CD4-positive, CD25-positive, alpha-beta regulatory T cell (primary cell): ENCODE measurements at regions not wholly inside any gene's neighbourhood (a gene's known extent, or its start where the extent isn't known, plus 50 kb on each side); places are given as distances from the start of the nearest gene placed in this dataset.
A peak's percentile ranks its signal among the peaks of the same experiment; 100 is the strongest.

Experiments
- ATAC-seq, 2 donors: fragments of 150-1000 bp; cut with Tn5 transposase; one replicate each; pipeline ENCODE4 v1.10.0; 2021; ENCODE audit warnings: low read depth in 2 of 2, moderate number of reproducible peaks in 2 of 2, moderate library complexity in 1 of 2
- DNase-seq, 3 donors: peaks; one replicate each; pipeline versions ENCODE4 v3.0.0 to v3.0.0-alpha.2; 2012 to 2022; ENCODE audit warnings: mixed read lengths in 1 of 3
- H3K27ac ChIP-seq: one replicate; pipeline ENCODE4 v1.7.0; 2013; ENCODE audit warnings: mild to moderate bottlenecking, low read length; ENCODE audit not compliant: insufficient read depth, poor library complexity, severe bottlenecking
- H3K27me3 ChIP-seq: one replicate; pipeline ENCODE4 v1.7.0; 2013; ENCODE audit warnings: low read length; ENCODE audit not compliant: control insufficient read depth, insufficient read depth
- H3K36me3 ChIP-seq: one replicate; pipeline ENCODE4 v1.7.0; 2013; ENCODE audit warnings: mild to moderate bottlenecking, low read length, moderate library complexity; ENCODE audit not compliant: control insufficient read depth, insufficient read depth
- H3K4me1 ChIP-seq: 2 replicates; pipeline ENCODE4 v1.7.0; 2013; ENCODE audit warnings: mild to moderate bottlenecking, low read length; ENCODE audit not compliant: insufficient read depth, control insufficient read depth, poor library complexity, severe bottlenecking
- H3K4me3 ChIP-seq: one replicate; pipeline ENCODE4 v1.7.0; 2013; ENCODE audit warnings: low read depth, mild to moderate bottlenecking, low read length, moderate library complexity
- H3K9me3 ChIP-seq, 2 experiments: 1 replicate in 1 of 2; 2 replicates in 1 of 2; pipeline ENCODE4 v1.7.0; 2013; ENCODE audit warnings: low read length in 2 of 2, mild to moderate bottlenecking in 1 of 2, moderate library complexity in 1 of 2; ENCODE audit not compliant: control insufficient read depth in 2 of 2
- H3K27ac Mint-ChIP-seq, 3 donors: one replicate each; pipeline ENCODE4 v1.8.0; 2020 to 2022; ENCODE audit warnings: mild to moderate bottlenecking in 3 of 3, mixed read lengths in 3 of 3, moderate library complexity in 2 of 3
- H3K27me3 Mint-ChIP-seq: one replicate; pipeline ENCODE4 v1.8.0; 2022; ENCODE audit warnings: mild to moderate bottlenecking, mixed read lengths
- H3K36me3 Mint-ChIP-seq: one replicate; pipeline ENCODE4 v1.8.0; 2020; ENCODE audit warnings: mixed read lengths
- H3K4me1 Mint-ChIP-seq, 4 donors: one replicate each; pipeline ENCODE4 v1.8.0; 2020 to 2022; ENCODE audit warnings: mixed read lengths in 4 of 4, mild to moderate bottlenecking in 1 of 4
- H3K4me3 Mint-ChIP-seq, 4 donors: one replicate each; pipeline ENCODE4 v1.8.0; 2020 to 2022; ENCODE audit warnings: mild to moderate bottlenecking in 4 of 4, mixed read lengths in 4 of 4, moderate library complexity in 3 of 4
- H3K9me3 Mint-ChIP-seq, 7 donors: one replicate each; pipeline ENCODE4 v1.8.0; 2020 to 2022; ENCODE audit warnings: mixed read lengths in 7 of 7, mild to moderate bottlenecking in 3 of 7, moderate library complexity in 2 of 7

DNA sequence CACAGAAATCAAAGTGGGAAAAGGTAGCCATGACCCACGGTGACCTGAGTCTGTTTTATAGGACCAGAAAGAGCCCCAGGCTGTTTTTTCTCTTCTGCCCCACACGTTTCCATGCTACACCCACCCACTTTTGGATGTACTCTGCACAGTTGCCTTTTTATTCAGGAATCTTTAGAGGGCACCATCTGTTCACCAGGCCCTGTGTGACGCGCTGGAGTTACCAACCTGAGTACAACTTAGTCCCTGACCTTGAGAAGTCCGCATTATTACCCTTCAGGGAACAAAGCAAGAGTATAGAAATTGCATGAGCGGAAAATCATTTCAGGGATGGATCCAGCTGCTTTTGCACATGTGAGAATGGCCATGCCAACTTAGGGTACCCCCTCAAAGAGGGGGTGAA lies 207.8 kb upstream of the GATB start:
- no peak overlapping the region for H3K4me3 ChIP-seq
- no peaks in the 10 kb centered on the region for H3K4me1 Mint-ChIP-seq

GRCh38 chr4:151967074-151967473 lies 206.3 kb upstream of the GATB start:
- no peak overlapping the region for H3K27ac ChIP-seq
- H3K4me3 ChIP-seq = no peak overlapping the region
- peaks cover 0 to 5% (median 0%) of the 10 kb centered on the region in 4 donors for H3K4me1 Mint-ChIP-seq
- peaks cover 0 to 3% (median 0%) of the 10 kb centered on the region in 7 donors for H3K9me3 Mint-ChIP-seq
- no peaks in the 10 kb centered on the region for H3K36me3 ChIP-seq
- no peaks in the 10 kb centered on the region for H3K9me3 ChIP-seq
- H3K4me1 ChIP-seq = no peaks in the 10 kb centered on the region
- ATAC-seq (no peak), DNase-seq (no peak)
- no peak overlapping the region for H3K27ac Mint-ChIP-seq
- H3K27me3 ChIP-seq = peaks cover 12% of the 10 kb centered on the region
- no peaks in the 10 kb centered on the region for H3K36me3 Mint-ChIP-seq
- peaks cover 16% of the 10 kb centered on the region for H3K27me3 Mint-ChIP-seq
- no peak overlapping the region for H3K4me3 Mint-ChIP-seq

More for the DNA sequence above, 207.8 kb upstream of the GATB start:
- peak overlapping the region in 1 of 3 donors; percentile 45 for H3K27ac Mint-ChIP-seq
- Histone ChIP-seq H3K4me1 (no peaks in the 10 kb centered on the region), H3K36me3 (no peaks in the 10 kb centered on the region), H3K27ac (no peak overlapping the region), H3K9me3 (no peaks in the 10 kb centered on the region), H3K27me3 (peaks cover 10% of the 10 kb centered on the region)
- no peak overlapping the region for H3K4me3 Mint-ChIP-seq
- DNase-seq (no peak), ATAC-seq (no peak)
- H3K36me3 Mint-ChIP-seq = no peaks in the 10 kb centered on the region
- peaks cover 10% of the 10 kb centered on the region for H3K27me3 Mint-ChIP-seq
- H3K9me3 Mint-ChIP-seq = peaks cover 0 to 3% (median 0%) of the 10 kb centered on the region in 7 donors

DNA sequence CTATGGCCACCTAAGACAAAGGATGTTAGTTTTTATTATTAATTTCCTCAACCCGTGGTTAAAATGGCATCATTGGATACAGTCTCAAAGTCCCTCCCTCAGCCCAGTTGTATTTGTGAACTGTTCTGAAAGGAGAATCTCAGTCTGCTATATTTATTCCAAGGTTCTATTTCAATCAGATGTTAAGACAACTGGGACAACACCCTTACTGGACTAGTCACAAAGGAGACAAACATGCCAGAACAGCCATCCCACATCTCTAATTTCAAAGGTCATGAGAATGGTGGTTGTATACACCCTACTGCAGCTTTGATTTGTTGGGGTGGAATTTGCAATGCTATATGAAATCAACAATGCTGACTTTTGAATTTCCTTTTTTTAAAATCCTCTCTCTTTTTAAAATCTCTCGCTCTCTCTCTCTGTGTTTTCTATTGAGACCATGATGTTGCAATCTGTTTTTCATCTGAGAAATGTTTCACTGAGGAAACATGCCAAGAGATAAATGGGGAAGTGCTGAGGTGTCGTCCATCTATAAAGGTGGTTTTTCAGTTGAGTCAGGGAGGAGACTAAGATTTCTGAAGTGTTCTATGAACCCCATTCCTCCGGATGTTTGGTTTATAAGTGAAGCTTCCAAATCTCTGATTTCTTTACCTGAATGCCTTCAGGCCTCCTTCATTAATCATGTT lies 201.5 kb upstream of the GATB start:
- ATAC-seq (no peak), DNase-seq (no peak)
- no peak overlapping the region for H3K27ac Mint-ChIP-seq
- no peaks in the 10 kb centered on the region for H3K36me3 Mint-ChIP-seq
- peaks cover 9% of the 10 kb centered on the region for H3K27me3 ChIP-seq
- peaks cover 0 to 4% (median 0%) of the 10 kb centered on the region in 7 donors for H3K9me3 Mint-ChIP-seq
- no peak overlapping the region for H3K27ac ChIP-seq
- H3K27me3 Mint-ChIP-seq = peaks cover 11% of the 10 kb centered on the region
- H3K4me3 Mint-ChIP-seq = no peak overlapping the region
- H3K4me1 ChIP-seq = no peaks in the 10 kb centered on the region
- H3K4me1 Mint-ChIP-seq = peaks cover 0 to 13% (median 5%) of the 10 kb centered on the region in 4 donors
- no peak overlapping the region for H3K4me3 ChIP-seq
- no peaks in the 10 kb centered on the region for H3K36me3 ChIP-seq
- no peaks in the 10 kb centered on the region for H3K9me3 ChIP-seq

DNA sequence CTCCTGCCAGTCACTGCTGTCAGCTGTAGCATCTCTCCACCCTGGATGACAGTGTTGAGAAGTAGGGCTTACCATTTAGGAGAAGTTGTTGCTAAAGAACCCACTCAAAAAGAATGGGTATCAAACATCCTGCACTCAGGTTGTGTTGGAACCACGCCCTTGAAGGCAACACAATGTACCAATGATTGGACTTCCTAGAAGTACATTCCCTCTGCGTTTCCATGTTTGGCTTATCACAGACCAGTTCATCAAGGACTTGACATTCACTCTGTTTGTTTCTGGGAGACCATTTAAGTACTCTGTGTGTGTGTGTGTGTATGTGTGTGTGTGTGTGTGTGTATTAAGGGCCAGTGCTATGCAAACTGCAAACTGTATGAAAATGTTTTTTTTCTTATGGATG lies 200.6 kb upstream of the GATB start:
- DNase-seq = no peak
- Mint-ChIP-seq H3K27ac (no peak overlapping the region), H3K9me3 (peaks cover 0 to 4% (median 0%) of the 10 kb centered on the region in 7 donors), H3K36me3 (no peaks in the 10 kb centered on the region), H3K4me3 (no peak overlapping the region), H3K27me3 (peaks cover 14% of the 10 kb centered on the region), H3K4me1 (peaks cover 0 to 13% (median 5%) of the 10 kb centered on the region in 4 donors)
- Histone ChIP-seq H3K27ac (no peak overlapping the region), H3K9me3 (no peaks in the 10 kb centered on the region), H3K36me3 (no peaks in the 10 kb centered on the region), H3K4me1 (no peaks in the 10 kb centered on the region), H3K4me3 (no peak overlapping the region), H3K27me3 (peaks cover 9% of the 10 kb centered on the region)
- no peak for ATAC-seq

- peak overlapping the region in 2 of 3 donors; percentile 65 to 83 for H3K27ac Mint-ChIP-seq
Measured at GRCh38 chr4:151960449-151961230, 199.8 kb upstream of the GATB start.

GRCh38 chr4:151957153-151957552 lies 196.3 kb upstream of the GATB start:
- DNase-seq (no peak), ATAC-seq (no peak)
- Mint-ChIP-seq H3K9me3 (peaks cover 0 to 7% (median 0%) of the 10 kb centered on the region in 7 donors), H3K27me3 (peaks cover 7% of the 10 kb centered on the region), H3K36me3 (no peaks in the 10 kb centered on the region), H3K4me1 (peaks cover 0 to 13% (median 2%) of the 10 kb centered on the region in 4 donors), H3K27ac (no peak overlapping the region), H3K4me3 (no peak overlapping the region)
- Histone ChIP-seq H3K4me1 (no peaks in the 10 kb centered on the region), H3K36me3 (no peaks in the 10 kb centered on the region), H3K4me3 (no peak overlapping the region), H3K9me3 (no peaks in the 10 kb centered on the region), H3K27me3 (no peaks in the 10 kb centered on the region), H3K27ac (no peak overlapping the region)

More at GRCh38 chr4:151960449-151961230, 199.8 kb upstream of the GATB start:
- Histone ChIP-seq H3K27me3 (peaks cover 5% of the 10 kb centered on the region), H3K9me3 (no peaks in the 10 kb centered on the region), H3K4me3 (no peak overlapping the region), H3K36me3 (no peaks in the 10 kb centered on the region), H3K4me1 (no peaks in the 10 kb centered on the region), H3K27ac (no peak overlapping the region)
- Mint-ChIP-seq H3K9me3 (peaks cover 0 to 4% (median 0%) of the 10 kb centered on the region in 7 donors), H3K36me3 (no peaks in the 10 kb centered on the region), H3K27me3 (peaks cover 18% of the 10 kb centered on the region), H3K4me3 (no peak overlapping the region), H3K4me1 (peaks cover 0 to 13% (median 5%) of the 10 kb centered on the region in 4 donors)
- DNase-seq (no peak), ATAC-seq (no peak)

DNA sequence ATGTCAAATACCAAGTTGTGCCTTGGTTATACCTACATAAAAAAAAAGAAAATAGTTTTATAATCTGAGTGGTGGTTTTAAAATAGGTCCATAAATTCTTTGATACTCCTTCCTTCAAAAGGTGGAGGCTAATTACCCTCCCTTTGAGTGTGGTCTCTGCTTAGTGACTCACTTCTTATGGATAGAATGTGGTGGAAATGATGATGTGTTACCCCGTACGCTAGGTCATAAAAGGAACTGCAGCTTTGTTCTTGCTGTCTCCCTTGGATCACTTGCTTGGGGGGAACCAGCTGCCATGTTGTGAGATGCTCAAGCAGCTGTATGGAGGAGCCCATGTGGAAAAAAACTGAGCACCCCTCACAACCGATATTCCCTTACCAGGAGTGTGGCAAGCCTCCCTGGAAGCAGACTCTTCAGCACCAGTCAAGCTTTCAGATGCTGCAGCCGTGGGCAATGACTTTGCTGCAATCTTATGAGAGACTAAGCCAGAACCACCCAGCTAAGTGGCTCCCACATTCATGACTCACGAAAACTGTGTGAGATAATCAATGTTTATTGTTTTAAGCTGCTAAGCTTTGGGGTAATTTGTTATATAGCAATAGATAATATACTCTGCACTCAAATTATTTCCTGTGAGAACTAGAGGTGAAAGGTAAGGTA lies 195.0 kb upstream of the GATB start:
- H3K4me1 ChIP-seq = no peaks in the 10 kb centered on the region
- H3K36me3 Mint-ChIP-seq = no peaks in the 10 kb centered on the region
- H3K4me1 Mint-ChIP-seq = peaks cover 0 to 5% (median 0%) of the 10 kb centered on the region in 4 donors
- H3K27me3 Mint-ChIP-seq = peaks cover 7% of the 10 kb centered on the region
- no peaks in the 10 kb centered on the region for H3K27me3 ChIP-seq
- DNase-seq (no peak), ATAC-seq (no peak)
- no peak overlapping the region for H3K4me3 Mint-ChIP-seq
- no peak overlapping the region for H3K27ac Mint-ChIP-seq
- H3K36me3 ChIP-seq = no peaks in the 10 kb centered on the region
- H3K4me3 ChIP-seq = no peak overlapping the region
- no peak overlapping the region for H3K27ac ChIP-seq
- peaks cover 0 to 5% (median 0%) of the 10 kb centered on the region in 7 donors for H3K9me3 Mint-ChIP-seq
- H3K9me3 ChIP-seq = no peaks in the 10 kb centered on the region
